HCT116 (cell line): ENCODE measurements at regions not wholly inside any gene's neighbourhood (a gene's known extent, or its start where the extent isn't known, plus 50 kb on each side); places are given as distances from the start of the nearest gene placed in this dataset.

Experiments used
- ATAC-seq: fragments of 200-7000 bp; cut with Tn5 transposase; 2 replicates; pipeline ENCODE4 v1.9.1; 2020; ENCODE audit warnings: mild to moderate bottlenecking, moderate library complexity
- BruUV-seq: library from RNA; stranded (reverse); fragments of 400-500 nt; replicated peaks from 2 replicates; lab custom pipeline; 2021; lab: Mats Ljungman, UMichigan
- CTCF ChIA-PET: fragments of 300-600 bp; sonication (Branson Sonifier 250); formaldehyde crosslinking; loops from one replicate; lab custom pipeline; 2021; ENCODE audit warnings: antibody characterized with exemption; lab: Charles Lee
- POLR2A ChIA-PET: fragments of 300-600, 350-600 bp; sonication (Branson Sonifier 250); formaldehyde crosslinking; loops from one replicate; lab custom pipeline; 2021; ENCODE audit warnings: antibody characterized with exemption; lab: Charles Lee
- RAD21 ChIA-PET, 2 experiments: fragments of 300-600 bp; sonication (Branson Sonifier 250); formaldehyde crosslinking; loops; one replicate each; lab custom pipeline; 2023; ENCODE audit warnings: low total read pairs in 2 of 2; ENCODE audit not compliant: uncharacterized antibody in 2 of 2, unreplicated experiment in 2 of 2, low non-redundant PET in 1 of 2; lab: Charles Lee
- DNase-seq: peaks from one replicate; pipeline ENCODE4 v3.0.0-alpha.2; 2010; ENCODE audit warnings: low read depth, low spot score
- H2AFZ ChIP-seq: fragments of 200-600 bp; shearing (Covaris generic), sonication (generic); 2 replicates; pipeline ENCODE4 v1.6.1; 2017; ENCODE audit warnings: low read depth, mixed run types, mixed read lengths, antibody characterized with exemption, low read length; ENCODE audit not compliant: poor library complexity, severe bottlenecking
- H3K27ac ChIP-seq: 2 replicates; pipeline ENCODE4 v1.5.1; 2012; ENCODE audit warnings: low read depth, low read length
- H3K27me3 ChIP-seq: fragments of 200-600 bp; sonication (generic); 2 replicates; pipeline ENCODE4 v1.6.1; 2016; ENCODE audit warnings: mixed run types, low read length, mixed read lengths; ENCODE audit not compliant: insufficient read depth
- H3K36me3 ChIP-seq, 2 experiments: fragments of 200-500 bp in 1 of 2; fragments of 200-600 bp in 1 of 2; sonication (Bioruptor generic) in 1 of 2; sonication (generic) in 1 of 2; 2 replicates each; pipeline versions ENCODE4 v1.5.1 to v1.6.1; 2014 to 2016; ENCODE audit warnings: low read length in 2 of 2, inconsistent platforms in 1 of 2, mixed read lengths in 1 of 2, mixed run types in 1 of 2; ENCODE audit not compliant: insufficient read depth in 2 of 2, control insufficient read depth in 1 of 2
- H3K4me1 ChIP-seq, 2 experiments: fragments of 200-600 bp in 1 of 2; sonication (generic) in 1 of 2; 2 replicates each; pipeline versions ENCODE4 v1.5.1 to v1.6.1; 2012 to 2017; ENCODE audit warnings: low read length in 2 of 2, inconsistent platforms in 1 of 2, mild to moderate bottlenecking in 1 of 2, mixed read lengths in 1 of 2, mixed run types in 1 of 2, moderate library complexity in 1 of 2; ENCODE audit not compliant: insufficient read depth in 2 of 2, control insufficient read depth in 1 of 2
- H3K4me2 ChIP-seq: fragments of 200-600 bp; sonication (generic); 2 replicates; pipeline ENCODE4 v1.6.1; 2017; ENCODE audit warnings: mixed run types, low read length, mixed read lengths
- H3K4me3 ChIP-seq, 2 experiments: fragments of 200-600 bp in 1 of 2; sonication (generic) in 1 of 2; replicated peaks in 1 of 2; 2 replicates each; pipeline ENCODE4 v1.5.1; 2011 to 2016; ENCODE audit warnings: low read length in 2 of 2, control low read depth in 1 of 2, low read depth in 1 of 2, mild to moderate bottlenecking in 1 of 2, mixed read lengths in 1 of 2, mixed run types in 1 of 2
- H3K79me2 ChIP-seq: fragments of 200-600 bp; sonication (generic); 2 replicates; pipeline ENCODE4 v1.6.1; 2017; ENCODE audit warnings: mild to moderate bottlenecking, mixed run types, low read length, moderate library complexity, mixed read lengths; ENCODE audit not compliant: insufficient read depth
- H3K9ac ChIP-seq: fragments of 200-600 bp; sonication (generic); 2 replicates; pipeline ENCODE4 v1.6.1; 2016; ENCODE audit warnings: low read length, mixed read lengths
- H3K9me2 ChIP-seq: fragments of 200-600 bp; sonication (generic), shearing (Covaris generic); 2 replicates; pipeline ENCODE4 v1.6.1; 2017; ENCODE audit warnings: mixed run types, mild to moderate bottlenecking, moderate library complexity; ENCODE audit not compliant: insufficient read depth
- H3K9me3 ChIP-seq, 2 experiments: fragments of 200-500 bp in 1 of 2; fragments of 200-600 bp in 1 of 2; sonication (Bioruptor generic) in 1 of 2; sonication (generic) in 1 of 2; 2 replicates each; pipeline ENCODE4 v1.6.1; 2014 to 2017; ENCODE audit warnings: low read length in 2 of 2, mixed read lengths in 2 of 2, inconsistent platforms in 1 of 2, low read depth in 1 of 2, mild to moderate bottlenecking in 1 of 2, mixed run types in 1 of 2, moderate library complexity in 1 of 2; ENCODE audit not compliant: control insufficient read depth in 1 of 2, insufficient read depth in 1 of 2
- H4K20me1 ChIP-seq: fragments of 200-600 bp; sonication (generic), shearing (Covaris generic); 2 replicates; pipeline ENCODE4 v1.6.1; 2017; ENCODE audit warnings: mixed run types, mild to moderate bottlenecking, moderate library complexity; ENCODE audit not compliant: insufficient read depth
- FOSL1 ChIP-seq: IDR thresholded peaks from 2 replicates; pipeline ENCODE4 v1.6.1; 2012; ENCODE audit warnings: low read depth
- RAD21 ChIP-seq: IDR thresholded peaks from 2 replicates; pipeline ENCODE4 v1.6.1; 2012; ENCODE audit warnings: low read depth, mild to moderate bottlenecking
- SRF ChIP-seq: IDR thresholded peaks from 2 replicates; pipeline ENCODE4 v1.6.1; 2012; ENCODE audit warnings: low read depth
- ZFX ChIP-seq: fragments of 450-650 bp; IDR thresholded peaks from 2 replicates; pipeline ENCODE4 v1.6.1; 2017
- ZNF274 ChIP-seq: fragments of 200-500 bp; sonication (Bioruptor generic); IDR thresholded peaks from 2 replicates; pipeline ENCODE4 v1.6.1; 2014; ENCODE audit warnings: mild to moderate bottlenecking, low read depth, low read length, inconsistent platforms
- intact Hi-C: fragments of 100-400 bp; cut with micrococcal nuclease; formaldehyde crosslinking; loops from 2 replicates; pipeline ENCODE4 v1.10.0; 2022
- TF ChIP-seq, protein P1 (sequence below): IDR thresholded peaks from 2 replicates; pipeline ENCODE4 v1.6.1; 2012; ENCODE audit warnings: low read depth
- TF ChIP-seq, protein P2 (sequence below): IDR thresholded peaks from 2 replicates; pipeline ENCODE4 v1.6.1; 2011; ENCODE audit warnings: mild to moderate bottlenecking, low read length, moderate library complexity; ENCODE audit not compliant: insufficient replicate concordance; ENCODE audit errors: extremely low read depth
- TF ChIP-seq, protein P3 (sequence below): IDR thresholded peaks from 2 replicates; pipeline ENCODE4 v1.6.1; 2012
- TF ChIP-seq, protein P4 (sequence below), 3 experiments: fragments of 200-600 bp in 1 of 3; sonication (generic) in 1 of 3; IDR thresholded peaks in 2 of 3; conservative IDR thresholded peaks in 1 of 3; 2 replicates each; pipeline ENCODE4 v1.5.1; 2012 to 2017; ENCODE audit warnings: low read depth in 2 of 3, low read length in 2 of 3, antibody characterized with exemption in 1 of 3, borderline replicate concordance in 1 of 3, control low read depth in 1 of 3, mild to moderate bottlenecking in 1 of 3, mixed read lengths in 1 of 3, mixed run types in 1 of 3, moderate library complexity in 1 of 3; ENCODE audit not compliant: insufficient read depth in 1 of 3

DNA sequence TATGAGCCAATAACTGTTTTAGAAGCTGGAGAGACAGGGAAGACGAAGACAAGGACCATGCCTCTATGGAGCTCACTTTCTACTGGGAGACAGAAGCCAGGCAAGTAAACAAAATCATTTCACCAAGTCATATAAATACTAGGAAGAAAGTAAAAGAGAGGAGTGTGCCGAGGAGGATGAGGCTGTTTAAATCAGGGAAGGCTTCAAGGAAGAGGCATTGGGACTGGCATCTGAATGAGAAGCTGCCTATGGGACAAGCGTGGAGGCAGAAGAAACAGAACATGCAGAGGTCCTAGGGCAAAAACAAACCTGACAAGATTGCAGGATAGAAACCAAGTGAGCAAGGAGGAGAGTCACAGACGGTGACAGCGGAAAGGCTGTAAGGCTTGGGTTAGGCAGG lies 68.1 kb upstream of the CPLX2 start (continued):
- TF ChIP-seq, protein P1, sequence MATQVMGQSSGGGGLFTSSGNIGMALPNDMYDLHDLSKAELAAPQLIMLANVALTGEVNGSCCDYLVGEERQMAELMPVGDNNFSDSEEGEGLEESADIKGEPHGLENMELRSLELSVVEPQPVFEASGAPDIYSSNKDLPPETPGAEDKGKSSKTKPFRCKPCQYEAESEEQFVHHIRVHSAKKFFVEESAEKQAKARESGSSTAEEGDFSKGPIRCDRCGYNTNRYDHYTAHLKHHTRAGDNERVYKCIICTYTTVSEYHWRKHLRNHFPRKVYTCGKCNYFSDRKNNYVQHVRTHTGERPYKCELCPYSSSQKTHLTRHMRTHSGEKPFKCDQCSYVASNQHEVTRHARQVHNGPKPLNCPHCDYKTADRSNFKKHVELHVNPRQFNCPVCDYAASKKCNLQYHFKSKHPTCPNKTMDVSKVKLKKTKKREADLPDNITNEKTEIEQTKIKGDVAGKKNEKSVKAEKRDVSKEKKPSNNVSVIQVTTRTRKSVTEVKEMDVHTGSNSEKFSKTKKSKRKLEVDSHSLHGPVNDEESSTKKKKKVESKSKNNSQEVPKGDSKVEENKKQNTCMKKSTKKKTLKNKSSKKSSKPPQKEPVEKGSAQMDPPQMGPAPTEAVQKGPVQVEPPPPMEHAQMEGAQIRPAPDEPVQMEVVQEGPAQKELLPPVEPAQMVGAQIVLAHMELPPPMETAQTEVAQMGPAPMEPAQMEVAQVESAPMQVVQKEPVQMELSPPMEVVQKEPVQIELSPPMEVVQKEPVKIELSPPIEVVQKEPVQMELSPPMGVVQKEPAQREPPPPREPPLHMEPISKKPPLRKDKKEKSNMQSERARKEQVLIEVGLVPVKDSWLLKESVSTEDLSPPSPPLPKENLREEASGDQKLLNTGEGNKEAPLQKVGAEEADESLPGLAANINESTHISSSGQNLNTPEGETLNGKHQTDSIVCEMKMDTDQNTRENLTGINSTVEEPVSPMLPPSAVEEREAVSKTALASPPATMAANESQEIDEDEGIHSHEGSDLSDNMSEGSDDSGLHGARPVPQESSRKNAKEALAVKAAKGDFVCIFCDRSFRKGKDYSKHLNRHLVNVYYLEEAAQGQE = no peak

DNA sequence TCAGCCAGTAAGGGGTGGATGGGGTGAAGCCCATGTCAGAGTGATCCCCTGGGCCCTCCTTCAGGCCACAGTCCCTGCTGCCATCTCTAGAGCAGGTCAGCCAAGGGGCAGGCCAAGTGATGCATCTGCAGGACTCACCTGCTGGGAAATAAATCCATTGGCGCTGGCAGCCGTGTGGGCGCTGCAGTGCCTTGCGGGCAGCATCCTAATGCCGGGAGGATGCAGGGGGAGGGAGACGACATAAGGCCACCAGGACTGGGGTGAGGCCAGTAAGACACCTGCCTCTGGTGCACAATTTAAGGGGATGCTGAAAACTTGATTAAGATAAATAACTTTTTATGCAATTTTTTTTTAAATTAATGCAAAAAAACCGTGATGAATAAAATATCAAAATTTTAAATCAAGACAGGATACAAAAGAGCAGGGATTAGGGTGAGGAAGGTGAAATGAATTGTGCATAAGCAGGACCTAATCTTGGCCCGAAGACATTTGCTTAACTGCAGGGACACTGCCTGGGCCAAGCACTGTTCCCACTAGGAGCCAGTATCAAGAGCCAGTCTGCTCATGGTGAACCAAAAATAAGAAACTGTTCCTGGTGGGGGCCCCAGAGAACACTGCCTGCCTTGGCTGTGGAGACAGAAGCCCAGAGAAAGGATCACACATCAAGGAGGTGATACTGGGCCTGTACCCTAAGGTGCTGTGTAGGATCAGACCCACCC lies 67.5 kb upstream of the CPLX2 start:
- Histone ChIP-seq H3K9me3 (no peaks in the 10 kb centered on the region), H3K9ac (no peak overlapping the region), H3K9me2 (no peaks in the 10 kb centered on the region), H3K79me2 (no peaks in the 10 kb centered on the region), H3K36me3 (no peaks in the 10 kb centered on the region)
- POLR2A ChIA-PET = no interaction called here
- no TSS peak for BruUV-seq
- RAD21 ChIA-PET = no interaction called here
- ATAC-seq = no peak
- no peak for TF ChIP-seq RAD21
- TF ChIP-seq, protein P2, sequence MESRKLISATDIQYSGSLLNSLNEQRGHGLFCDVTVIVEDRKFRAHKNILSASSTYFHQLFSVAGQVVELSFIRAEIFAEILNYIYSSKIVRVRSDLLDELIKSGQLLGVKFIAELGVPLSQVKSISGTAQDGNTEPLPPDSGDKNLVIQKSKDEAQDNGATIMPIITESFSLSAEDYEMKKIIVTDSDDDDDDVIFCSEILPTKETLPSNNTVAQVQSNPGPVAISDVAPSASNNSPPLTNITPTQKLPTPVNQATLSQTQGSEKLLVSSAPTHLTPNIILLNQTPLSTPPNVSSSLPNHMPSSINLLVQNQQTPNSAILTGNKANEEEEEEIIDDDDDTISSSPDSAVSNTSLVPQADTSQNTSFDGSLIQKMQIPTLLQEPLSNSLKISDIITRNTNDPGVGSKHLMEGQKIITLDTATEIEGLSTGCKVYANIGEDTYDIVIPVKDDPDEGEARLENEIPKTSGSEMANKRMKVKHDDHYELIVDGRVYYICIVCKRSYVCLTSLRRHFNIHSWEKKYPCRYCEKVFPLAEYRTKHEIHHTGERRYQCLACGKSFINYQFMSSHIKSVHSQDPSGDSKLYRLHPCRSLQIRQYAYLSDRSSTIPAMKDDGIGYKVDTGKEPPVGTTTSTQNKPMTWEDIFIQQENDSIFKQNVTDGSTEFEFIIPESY = no peak
- no peak for TF ChIP-seq ZNF274
- TF ChIP-seq, protein P3, sequence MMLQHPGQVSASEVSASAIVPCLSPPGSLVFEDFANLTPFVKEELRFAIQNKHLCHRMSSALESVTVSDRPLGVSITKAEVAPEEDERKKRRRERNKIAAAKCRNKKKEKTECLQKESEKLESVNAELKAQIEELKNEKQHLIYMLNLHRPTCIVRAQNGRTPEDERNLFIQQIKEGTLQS = no peak
- no peak for TF ChIP-seq ZFX
- no peak for TF ChIP-seq SRF
- TF ChIP-seq FOSL1 = no peak
- TF ChIP-seq, protein P4, sequence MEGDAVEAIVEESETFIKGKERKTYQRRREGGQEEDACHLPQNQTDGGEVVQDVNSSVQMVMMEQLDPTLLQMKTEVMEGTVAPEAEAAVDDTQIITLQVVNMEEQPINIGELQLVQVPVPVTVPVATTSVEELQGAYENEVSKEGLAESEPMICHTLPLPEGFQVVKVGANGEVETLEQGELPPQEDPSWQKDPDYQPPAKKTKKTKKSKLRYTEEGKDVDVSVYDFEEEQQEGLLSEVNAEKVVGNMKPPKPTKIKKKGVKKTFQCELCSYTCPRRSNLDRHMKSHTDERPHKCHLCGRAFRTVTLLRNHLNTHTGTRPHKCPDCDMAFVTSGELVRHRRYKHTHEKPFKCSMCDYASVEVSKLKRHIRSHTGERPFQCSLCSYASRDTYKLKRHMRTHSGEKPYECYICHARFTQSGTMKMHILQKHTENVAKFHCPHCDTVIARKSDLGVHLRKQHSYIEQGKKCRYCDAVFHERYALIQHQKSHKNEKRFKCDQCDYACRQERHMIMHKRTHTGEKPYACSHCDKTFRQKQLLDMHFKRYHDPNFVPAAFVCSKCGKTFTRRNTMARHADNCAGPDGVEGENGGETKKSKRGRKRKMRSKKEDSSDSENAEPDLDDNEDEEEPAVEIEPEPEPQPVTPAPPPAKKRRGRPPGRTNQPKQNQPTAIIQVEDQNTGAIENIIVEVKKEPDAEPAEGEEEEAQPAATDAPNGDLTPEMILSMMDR (IDR thresholded peaks at IDR 0.05 in 2 of 3, conservative IDR thresholded peaks at IDR 0.05 in 1 of 3; ENCODE audit: borderline replicate concordance in 1 of 3, insufficient read depth in 1 of 3, low read depth in 2 of 3, low read length in 2 of 3) = no peak
- TF ChIP-seq, protein P1 = no peak
- TF ChIP-seq, all 23 proteins: peak for 0
- Histone ChIP-seq H3K4me3 (no peak overlapping the region), H3K4me2 (no peak overlapping the region), H4K20me1 (no peaks in the 10 kb centered on the region), H3K27me3 (no peaks in the 10 kb centered on the region), H3K4me1 (peaks cover 0 to 29% of the 10 kb centered on the region in 2 experiments; a peak in 2 of 4 replicates), H2AFZ (no peak overlapping the region), H3K27ac (no peak overlapping the region)
- intact Hi-C loops = no loop called here
- no peak for DNase-seq
- CTCF ChIA-PET = no interaction called here
